ENCODE measurements at regions not wholly inside any gene's neighbourhood (a gene's known extent, or its start where the extent isn't known, plus 50 kb on each side); places are given as distances from the start of the nearest gene placed in this dataset.
"Not testable (repeated sequence)": the region's sequence is repeated elsewhere in the genome, so short reads cannot be mapped to it uniquely, and the experiment has no call there.

DNA sequence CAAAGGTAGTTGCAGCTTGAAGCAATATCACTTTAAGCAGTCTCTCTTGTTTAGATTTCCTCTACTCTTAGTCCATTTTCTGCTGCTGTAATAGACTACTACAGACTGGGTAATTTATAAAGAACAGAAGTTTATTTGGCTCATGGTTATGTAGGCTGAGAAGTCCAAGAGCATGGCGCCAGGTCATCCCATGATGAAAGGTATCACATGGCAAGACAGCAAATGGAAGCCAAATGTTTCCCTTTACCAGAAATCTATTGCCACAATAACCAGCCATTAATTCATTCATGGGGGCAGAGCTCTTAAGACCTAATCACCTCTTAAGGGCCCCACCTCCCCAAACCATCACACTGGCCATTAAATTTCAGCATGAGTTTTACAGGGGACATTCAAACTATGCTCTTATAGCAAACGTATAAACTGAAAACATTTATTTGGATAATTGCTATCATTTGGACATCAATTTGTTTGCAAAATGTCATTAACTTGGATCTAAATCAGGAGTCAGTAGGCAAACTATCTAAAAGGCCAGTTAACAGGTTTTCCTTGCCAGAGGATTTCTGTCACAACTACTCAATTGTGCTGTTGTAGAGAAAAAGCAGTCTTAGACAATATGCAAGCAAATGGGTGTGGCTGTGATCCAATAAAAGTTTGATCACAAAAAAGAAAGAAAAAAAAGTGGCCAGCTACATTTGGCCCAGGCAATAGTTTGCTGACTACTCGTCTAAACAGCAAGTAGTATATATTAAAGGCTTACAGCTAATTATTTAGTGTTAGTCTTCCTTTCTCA lies 75.7 kb upstream of the GUCY1A1 start:
- DNase-seq, result no peak

DNA sequence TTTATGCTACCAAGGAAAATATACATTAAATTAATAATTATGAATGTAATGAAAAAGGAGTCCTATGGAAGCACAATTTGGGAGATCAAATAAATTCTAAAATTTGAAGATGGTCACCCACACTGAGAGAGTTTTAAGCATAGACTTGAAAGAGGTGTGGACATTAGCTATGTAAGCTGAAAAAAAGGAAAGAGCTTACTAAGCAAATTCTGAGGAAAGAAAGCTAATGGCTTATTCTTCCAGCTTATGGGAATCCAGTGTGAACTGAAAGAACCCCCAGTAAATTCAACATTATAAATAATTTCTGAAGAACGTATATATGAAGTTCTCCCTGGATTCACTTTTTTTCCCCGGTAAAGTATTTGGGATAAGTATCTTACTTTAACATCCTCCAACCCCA lies 78.2 kb upstream of the GUCY1A1 start:
- no peak for DNase-seq

DNA sequence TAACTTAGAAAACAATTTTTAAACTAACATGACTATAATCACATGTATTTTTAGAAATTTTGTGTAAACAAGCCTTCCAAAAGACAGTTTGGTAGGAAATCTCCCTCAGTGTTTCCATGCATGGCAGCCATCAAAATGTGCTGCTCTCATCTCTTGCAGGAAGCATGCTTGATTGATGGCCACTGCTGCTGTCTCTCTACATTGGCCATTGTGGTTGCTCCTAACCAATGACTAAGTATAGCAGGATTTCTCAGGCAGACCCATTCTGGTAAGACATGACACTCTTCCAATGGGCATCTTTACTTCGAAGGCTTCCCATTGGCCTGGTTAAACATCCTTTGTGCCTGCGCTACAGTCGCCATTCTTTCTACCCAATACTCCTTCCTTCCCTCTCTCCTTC lies 78.9 kb upstream of the GUCY1A1 start:
- no peak for DNase-seq

DNA sequence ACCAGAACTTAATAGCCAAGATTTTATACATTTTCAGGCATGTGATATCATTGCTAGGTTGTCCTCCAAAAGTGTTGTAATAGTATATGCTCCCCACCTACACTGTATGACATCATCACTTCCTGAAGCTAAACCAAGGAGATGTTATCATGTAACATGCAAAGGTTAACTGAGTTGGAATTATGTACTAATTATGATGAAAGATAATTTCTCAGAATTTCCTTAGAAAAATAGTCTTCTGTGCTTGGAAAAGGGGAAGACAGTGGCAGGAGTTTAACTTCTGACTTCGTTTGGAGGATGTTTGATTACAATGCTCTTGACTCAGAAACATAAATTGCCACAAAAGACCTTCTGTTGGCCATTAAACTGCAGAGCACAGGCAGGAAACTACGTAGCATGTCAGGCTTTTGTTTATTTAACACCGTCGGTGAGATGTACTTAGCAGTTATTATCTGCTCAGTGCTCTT lies 83.6 kb upstream of the GUCY1A1 start:
- no peak for DNase-seq

DNA sequence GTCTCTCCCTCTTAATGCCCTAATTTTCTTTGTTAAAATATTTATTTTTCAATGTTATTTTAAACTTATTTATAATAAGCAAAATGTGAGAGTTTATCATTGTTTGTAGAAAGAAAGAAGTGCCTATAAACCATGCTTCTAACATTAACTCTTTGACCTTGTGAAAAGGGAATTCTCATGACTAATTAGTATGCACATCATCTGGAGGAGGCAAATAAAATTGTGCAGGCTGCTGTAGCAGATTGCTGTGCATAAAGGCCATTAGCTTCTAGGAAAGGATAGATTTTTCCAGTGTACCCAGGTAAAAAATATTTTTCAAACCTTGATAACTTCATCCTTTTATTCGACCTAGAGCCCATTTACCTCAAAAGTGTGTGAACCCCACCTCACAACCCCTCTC lies 84.6 kb upstream of the GUCY1A1 start:
- DNase-seq, result no peak

DNA sequence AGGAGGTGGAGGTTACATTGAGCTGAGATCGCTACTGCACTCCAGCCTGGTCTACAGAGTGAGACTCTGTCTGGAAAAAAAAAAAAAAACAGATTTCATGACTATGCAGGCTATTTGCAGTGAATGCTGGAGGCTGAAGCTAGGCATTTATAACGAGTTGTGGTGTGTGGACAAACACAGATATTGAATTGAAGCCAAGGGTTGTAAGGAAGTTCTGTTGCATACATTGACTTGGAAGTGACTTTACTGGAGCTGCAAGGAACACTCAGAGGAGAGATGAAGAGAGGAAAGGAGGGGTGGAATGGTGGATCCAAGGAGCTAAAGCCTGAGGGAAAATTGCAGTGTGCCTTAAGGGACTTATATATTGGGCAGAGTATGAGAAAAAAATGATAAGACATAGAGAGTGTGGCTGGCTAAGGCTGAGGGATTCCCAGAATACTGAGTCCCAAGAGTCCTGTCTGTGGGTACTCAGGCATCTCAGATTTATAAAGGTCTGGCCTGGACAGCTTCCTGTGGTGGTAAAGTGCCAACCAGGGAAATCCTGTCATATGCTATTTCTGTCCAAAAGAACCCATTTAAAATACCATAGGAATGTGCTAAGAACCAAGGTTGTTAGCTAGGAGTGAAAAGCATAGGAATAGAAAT lies 87.8 kb upstream of the GUCY1A1 start:
- DNase-seq, result no peak

DNA sequence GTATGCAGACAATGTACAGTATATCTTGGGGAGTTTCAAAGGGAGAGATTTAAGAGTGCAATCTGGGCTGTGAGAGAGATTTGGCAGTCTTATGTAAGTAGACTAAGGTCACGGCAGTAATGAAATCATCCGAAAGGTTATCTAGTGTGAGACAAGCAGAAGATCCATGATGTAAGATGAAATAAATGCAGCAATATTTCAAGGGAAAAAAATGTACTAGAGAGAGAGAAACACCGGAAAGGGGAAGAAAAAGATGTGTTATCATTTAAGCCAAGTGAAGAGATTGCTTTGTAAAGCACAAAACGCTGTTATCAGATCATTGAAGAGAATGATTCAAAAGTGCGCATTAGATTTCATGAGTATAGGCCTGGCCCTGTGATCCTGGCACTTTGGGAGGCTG lies 88.4 kb upstream of the GUCY1A1 start:
- DNase-seq, result no peak

DNA sequence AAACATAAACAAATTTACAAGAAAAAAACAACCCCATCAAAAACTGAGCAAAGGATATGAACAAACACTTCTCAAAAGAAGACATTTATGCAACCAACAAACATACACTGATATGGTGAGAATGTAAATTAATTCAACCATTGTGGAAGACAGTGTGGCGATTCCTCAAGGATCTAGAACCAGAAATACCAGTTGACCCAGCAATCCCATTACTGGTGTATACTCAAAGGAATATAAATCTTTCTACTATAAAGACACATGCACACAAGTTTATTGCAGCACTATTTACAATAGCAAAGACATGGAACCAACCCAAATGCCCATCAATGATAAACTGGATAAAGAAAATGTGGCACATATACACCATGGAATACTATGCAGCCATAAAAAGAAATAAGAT lies 92.3 kb upstream of the GUCY1A1 start:
- not testable (repeated sequence) for DNase-seq

DNA sequence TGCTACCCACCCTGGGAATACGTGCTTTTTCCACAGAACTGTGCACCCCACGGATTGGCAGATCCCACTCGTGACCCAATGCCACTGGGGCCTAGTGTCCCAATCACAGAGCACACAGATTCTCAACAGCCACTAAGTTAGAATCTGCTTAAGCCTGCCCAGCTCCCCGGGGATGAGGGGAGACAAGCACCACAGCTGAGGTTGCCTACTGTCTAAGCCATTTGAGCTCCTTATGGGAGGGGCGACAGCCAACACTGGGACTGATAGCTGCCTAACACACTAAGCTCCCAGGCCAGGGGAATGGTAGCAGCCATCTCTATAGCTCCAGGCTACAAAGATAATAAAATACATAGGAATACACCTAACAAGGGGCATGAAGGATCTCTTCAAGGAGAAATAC lies 93.5 kb upstream of the GUCY1A1 start:
- DNase-seq, result no peak

DNA sequence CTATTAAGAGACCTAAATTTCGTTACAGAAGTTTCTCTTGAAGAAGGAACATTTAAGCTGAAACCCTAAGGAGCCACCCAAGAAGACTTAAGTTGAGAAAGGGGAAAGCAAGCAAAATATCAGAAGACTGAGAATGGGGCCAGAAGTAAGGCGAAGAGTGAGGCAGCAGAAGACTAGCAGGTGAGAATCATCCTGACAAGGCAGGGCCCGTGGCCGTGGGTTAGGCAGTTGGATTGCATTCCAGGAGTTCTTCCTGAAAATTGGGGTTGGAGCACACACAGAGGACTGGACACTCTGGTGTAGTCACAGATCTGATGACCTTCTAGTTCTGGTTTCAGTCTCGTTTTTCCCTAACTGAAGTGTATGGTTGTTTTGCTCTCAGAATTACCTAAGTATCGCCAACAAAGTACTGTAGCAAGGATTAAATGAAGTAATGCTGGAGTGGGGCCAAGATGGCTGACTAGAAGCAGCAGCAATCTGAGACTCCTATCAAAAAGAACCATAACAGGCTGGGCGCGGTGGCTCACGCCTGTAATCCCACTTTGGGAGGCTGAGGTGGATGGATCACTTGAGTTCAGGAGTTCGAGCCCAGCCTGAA lies 94.4 kb upstream of the GUCY1A1 start:
- no peak for DNase-seq

DNA sequence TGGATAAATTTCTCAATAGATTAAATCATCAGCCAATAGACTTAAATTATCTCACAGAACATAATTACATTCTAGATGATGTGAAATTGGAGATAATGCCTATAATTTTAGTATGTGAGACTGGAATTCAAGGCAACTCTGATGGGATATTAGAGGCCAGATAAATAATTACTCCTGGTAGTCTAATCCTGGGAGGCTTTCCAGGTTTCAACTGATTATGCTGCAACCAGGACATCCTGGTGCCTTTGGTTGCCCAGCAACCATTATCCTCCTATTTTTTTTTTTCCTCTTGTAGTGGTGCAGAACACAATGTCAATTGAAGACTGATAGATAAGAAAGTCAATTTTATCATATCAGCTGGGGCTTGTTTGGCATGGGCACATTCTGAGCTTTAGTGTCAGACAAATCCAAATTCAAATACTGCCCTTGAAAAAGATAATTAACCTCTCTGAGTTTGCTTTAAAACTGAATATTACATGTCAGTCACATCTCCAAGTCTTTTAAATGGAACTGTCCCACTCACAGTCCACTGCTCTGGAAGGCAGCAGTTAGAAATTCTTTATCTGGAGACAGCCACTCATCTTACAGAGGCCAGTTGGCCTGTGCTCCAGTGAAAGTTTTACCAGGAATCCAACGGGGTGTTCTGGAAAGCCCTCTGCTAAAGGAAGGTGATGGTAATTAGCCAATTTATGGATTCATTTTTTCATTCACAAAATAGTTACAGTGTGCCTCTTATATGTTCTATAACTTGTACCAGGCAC lies 95.3 kb upstream of the GUCY1A1 start:
- DNase-seq, result no peak

DNA sequence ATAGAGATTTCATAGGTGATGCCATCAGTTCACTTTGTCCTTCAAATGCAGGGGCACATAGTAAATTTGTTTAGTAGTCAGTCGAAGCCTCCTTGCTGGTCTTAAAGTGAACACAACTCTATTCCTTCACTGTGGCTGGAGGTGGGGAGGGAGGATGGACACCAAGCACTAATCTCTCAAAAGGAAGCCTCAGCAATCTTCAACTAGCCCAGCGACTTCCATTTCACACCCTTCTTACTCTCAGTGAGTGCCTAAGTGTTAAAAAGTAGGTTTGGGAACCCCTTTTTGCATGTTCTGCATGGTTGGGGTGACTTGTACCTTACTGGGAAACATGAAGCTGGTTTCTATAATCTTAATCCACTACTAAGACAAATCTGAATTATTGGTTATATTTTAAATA lies 96.0 kb upstream of the GUCY1A1 start:
- no peak for DNase-seq

DNA sequence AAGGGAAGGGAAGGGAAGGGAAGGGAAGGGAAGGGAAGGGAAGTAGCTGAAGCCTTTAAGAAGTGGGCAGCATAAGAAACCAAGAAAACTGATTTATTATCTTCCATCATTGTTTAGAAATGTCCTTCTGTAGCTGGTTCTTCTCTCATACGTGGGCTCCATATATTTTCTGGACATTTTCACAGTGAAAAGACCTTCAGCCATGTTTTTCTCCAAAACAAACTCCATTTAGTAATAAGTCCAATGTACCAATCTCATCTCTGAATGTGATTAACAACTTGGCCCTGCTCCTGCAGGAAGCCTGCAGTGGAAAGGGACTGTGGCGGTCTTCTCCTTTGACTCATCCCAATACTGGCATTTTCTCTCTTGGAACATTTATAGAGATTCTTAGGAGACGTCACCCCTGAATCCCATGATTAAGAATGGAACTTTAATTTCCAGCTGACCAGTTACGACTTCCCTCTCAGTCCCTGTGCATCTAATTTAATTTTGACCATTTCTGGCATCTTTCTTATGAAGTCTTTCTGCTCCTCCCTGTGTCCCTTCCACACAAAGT lies 96.6 kb upstream of the GUCY1A1 start:
- DNase-seq, result no peak

DNA sequence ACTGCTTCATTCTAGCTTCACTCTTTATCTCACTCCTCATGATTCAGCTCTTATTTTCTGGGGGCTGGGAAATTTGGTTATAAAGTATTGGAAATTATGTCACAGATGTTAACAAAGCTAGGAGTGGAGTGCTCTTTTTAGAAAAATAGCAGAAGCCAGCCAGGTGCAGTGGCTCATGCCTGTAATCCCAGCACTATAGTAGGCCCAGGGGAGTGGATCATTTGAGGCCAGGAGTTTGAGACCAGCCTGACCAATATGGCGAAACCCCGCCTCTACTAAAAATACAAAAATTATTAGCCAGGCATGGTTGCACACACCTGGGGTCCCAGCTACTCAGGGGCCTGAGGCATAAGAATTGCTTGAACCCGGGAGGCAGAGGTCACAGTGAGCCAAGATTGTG lies 97.2 kb upstream of the GUCY1A1 start:
- DNase-seq, result no peak

DNA sequence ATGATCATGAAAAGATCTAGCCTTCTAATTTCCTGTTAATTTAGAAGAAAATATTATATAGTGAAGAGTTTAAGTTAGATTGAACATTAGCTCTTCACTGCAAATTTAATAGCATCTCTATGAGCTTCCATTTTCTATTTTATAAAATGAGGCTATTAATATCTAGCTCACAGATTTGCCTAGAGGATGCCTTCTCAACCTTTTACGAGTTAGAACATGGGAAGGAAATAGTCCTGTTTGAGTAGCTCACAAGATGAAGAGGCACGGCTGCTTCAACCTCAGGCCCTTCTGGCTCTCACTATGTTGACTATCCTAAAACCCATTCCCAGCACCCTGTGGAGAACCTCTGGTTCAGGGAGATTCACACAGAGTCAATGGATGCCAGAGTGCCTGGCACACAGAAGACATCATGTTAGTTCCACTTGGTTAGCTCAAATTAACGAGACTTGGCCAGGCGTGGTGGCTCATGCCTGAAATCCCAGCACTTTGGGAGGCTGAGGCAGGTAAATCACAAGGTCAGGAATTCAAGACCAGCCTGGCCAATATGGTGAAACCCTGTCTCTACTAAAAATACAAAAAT lies 97.9 kb upstream of the GUCY1A1 start:
- DNase-seq, result no peak

DNA sequence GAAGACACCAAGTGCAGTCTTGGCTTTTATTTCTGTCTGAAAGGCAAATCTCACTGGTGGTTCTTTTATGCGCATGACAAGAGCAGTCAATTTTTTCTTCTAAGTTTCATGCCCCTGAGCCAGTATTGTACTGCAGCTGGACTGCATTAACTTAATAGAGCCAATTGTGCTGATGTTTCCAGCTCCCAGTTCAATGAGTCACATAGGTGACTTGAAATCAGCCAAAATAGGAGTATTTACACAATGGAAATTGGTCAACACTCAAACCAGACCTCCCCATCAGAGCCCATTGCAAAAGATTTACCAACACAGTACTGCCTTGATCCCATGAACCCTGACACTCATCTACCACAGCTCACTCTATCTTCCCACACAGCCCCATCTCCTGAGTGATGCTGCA lies 100.3 kb upstream of the GUCY1A1 start:
- DNase-seq, result no peak

DNA sequence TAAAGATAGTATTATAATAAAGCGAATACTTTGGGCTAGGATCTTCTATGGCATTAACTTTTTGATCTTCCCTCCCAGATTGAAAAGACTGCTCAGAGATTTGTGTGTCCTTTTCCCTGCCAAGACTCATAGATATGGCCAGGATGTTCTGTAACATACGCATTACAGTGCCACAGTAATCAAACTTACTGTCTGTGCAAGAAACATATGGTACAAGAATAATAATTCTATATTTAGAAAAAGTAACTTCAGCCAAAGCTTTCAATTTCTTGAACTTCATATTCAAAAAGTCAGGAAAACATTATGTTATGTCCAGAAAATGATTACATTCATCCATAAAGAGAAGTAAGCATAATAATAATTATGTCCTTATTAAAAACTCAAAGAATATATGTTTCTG lies 100.9 kb upstream of the GUCY1A1 start:
- DNase-seq, result no peak

DNA sequence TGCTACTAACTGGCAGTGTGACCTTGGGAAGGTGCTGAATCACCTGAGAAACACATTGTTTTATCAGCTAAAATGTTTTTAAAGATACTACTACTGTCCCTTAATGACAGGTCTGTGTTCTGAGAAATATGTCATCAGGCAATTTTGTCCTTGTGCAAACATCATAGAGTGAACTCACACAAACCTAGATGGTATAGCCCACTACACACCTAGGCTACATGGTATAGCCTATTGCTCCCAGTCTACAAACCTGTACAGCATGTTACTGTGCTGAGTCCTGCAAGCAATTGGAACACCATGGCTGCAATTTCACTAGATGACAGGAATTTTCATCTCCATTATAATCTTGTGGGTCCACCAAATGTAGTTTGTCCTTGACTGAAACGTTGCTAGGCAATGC lies 101.3 kb upstream of the GUCY1A1 start:
- no peak for DNase-seq

DNA sequence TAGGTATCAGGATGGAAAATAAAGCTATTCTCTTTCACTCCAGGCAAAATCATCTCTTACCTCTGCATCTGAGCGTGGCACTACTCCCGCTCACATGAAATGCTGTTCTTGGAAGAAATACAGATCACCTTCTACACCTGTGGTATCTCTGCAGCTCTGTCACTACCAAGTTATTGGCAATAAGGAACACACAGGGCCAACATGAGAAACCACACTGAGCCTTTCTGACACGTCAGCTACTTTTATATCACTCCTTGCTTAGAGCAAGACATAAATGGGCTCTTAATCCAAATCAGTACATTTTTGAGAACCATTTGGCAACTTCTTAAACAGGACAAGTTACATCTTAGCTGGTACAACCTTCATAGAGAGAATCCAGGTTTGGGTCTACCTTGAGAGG lies 101.8 kb upstream of the GUCY1A1 start:
- DNase-seq, result no peak

DNA sequence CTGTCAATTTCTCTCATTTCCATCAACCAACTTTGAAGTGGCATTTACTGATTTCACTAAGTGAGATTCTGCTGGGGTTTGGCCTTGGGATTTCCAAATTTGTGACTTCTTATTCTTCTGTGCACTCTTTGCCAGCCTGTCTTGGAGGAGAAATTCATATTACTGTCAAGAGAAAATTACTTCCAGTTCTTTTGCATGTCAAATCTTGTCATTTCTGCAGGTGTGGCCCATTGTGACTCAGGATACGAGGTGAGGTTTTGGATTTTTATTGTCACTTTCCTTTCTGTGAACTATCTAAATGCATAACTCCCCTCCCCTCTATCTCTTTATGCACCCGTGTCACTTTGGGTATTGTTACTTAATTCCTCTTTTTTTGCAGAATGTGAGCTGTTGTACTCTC lies 102.6 kb upstream of the GUCY1A1 start:
- DNase-seq, result no peak

DNA sequence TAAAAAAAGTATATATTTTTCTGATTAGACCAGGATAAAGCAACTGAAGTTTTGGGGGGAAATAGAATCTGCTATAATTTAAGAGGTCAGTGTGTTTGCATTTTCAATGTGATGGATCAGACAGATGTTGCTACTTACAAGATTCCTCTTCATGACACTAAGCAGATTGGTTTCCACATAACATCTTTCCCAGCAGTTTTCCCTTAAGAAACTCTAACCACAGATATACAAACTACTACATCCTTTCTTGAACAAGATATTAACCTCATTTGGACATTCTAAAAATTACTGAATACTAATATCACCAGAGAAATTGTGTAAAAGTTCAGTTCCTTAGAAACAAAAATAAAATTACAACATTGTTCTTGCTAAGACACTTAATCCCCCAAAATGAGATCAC lies 106.7 kb upstream of the GUCY1A1 start:
- DNase-seq, result no peak

DNA sequence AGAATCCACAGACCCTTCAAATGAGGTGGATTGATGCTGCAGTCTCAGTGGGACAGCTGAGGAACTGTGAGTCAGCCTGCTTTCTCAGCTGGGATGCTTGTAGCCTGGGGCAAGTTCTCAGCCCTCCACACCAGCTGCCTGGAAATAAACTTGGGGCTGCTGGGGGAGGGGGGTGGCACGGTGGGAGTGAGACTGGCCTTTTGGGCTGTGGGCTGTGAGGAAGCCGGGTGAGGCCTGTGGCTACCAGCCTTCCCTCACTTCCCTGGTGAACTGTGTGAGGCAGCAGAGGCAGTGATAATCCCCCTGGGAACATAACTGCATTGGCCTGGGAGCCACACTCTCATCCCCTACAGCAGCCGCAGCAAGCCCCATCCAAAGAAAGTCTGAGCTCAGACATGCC lies 114.5 kb upstream of the GUCY1A1 start:
- no peak for DNase-seq

DNA sequence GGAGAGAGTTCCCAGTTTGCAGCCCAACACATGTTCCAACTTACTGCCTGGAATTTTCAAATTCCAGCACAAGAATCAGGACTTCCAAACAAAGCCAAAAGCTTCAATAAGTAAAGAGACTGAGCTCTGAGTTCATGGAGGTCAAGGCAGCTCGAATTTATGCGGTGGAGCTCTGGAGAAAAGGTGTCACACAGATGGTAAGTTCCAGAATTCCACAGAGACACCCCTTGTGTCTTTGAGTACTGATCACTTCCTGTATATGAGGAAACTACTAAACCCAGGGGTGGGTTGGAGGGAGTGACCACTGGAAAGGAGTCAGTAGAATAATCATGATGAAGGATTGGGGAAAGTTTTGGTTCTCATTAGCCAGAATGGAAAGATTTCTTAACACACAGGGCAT lies 118.5 kb upstream of the GUCY1A1 start:
- DNase-seq, result no peak

Data from NCI-H2171 treated with DMSO at 0.1 percent for 48 hours (cell line).